Activated T-cell treated with anti-CD3 and anti-CD28 coated beads, Interleukin-2, amount 50 U/mL, for 1 hour (primary cell): ENCODE measurements at regions not wholly inside any gene's neighbourhood (a gene's known extent, or its start where the extent isn't known, plus 50 kb on each side); places are given as distances from the start of the nearest gene placed in this dataset.
"Not testable (repeated sequence)": the region's sequence is repeated elsewhere in the genome, so short reads cannot be mapped to it uniquely, and the experiment has no call there.

ENCODE experiments used
- DNase-seq: peaks from one replicate; pipeline ENCODE4 v3.0.0-alpha.2; 2020

GRCh38 chr2:121152861-121153260 is 132.1 kb downstream of the TFCP2L1 start:
- no peak for DNase-seq

- DNase-seq, result no peak
Measured at GRCh38 chr2:121153516-121153915, 131.5 kb downstream of the TFCP2L1 start.

GRCh38 chr2:121155502-121156056 is 129.4 kb downstream of the TFCP2L1 start:
- DNase-seq, result no peak

GRCh38 chr2:121157481-121157880 is 127.5 kb downstream of the TFCP2L1 start:
- DNase-seq, result not testable (repeated sequence)

- no peak for DNase-seq
Measured at GRCh38 chr2:121159291-121160071, 125.5 kb downstream of the TFCP2L1 start.

GRCh38 chr2:121160366-121160765 is 124.6 kb downstream of the TFCP2L1 start:
- DNase-seq, result no peak

GRCh38 chr2:121161272-121161671 is 123.7 kb downstream of the TFCP2L1 start:
- DNase-seq, result no peak

GRCh38 chr2:121162893-121163292 is 122.1 kb downstream of the TFCP2L1 start:
- DNase-seq, result no peak

- DNase-seq, result no peak
Measured at GRCh38 chr2:121164042-121164441, 121.0 kb downstream of the TFCP2L1 start.

GRCh38 chr2:121165038-121165542 is 119.9 kb downstream of the TFCP2L1 start:
- no peak for DNase-seq
